Heart left ventricle (tissue), 16 donors: ENCODE measurements at regions not wholly inside any gene's neighbourhood (a gene's known extent, or its start where the extent isn't known, plus 50 kb on each side); places are given as distances from the start of the nearest gene placed in this dataset.

Source experiments
- ATAC-seq, 4 donors: fragments of 200-7000 bp; cut with Tn5 transposase; one replicate each; pipeline ENCODE4 v1.9.1; 2020 to 2022; ENCODE audit warnings: moderate library complexity in 4 of 4, mild to moderate bottlenecking in 3 of 4, moderate number of reproducible peaks in 1 of 4
- DNase-seq, 5 donors: peaks; one replicate each; pipeline ENCODE4 v3.0.0-alpha.2; 2020
- H3K27ac ChIP-seq, 12 donors: fragments of 200-600 bp; sonication (generic) in 4 of 12; one replicate each; pipeline versions ENCODE4 v1.5.0 to v1.8.0; 2016 to 2022; ENCODE audit warnings: mild to moderate bottlenecking in 2 of 12
- H3K27me3 ChIP-seq, 9 donors: fragments of 200-600 bp; sonication (generic) in 2 of 9; one replicate each; pipeline versions ENCODE4 v1.5.1 to v1.8.0; 2016 to 2022; ENCODE audit warnings: mild to moderate bottlenecking in 3 of 9
- H3K36me3 ChIP-seq, 9 donors: fragments of 200-600 bp; sonication (generic) in 2 of 9; one replicate each; pipeline versions ENCODE4 v1.5.0 to v1.8.0; 2018 to 2022; ENCODE audit warnings: mild to moderate bottlenecking in 2 of 9
- H3K4me1 ChIP-seq, 12 donors: fragments of 200-600 bp; sonication (generic) in 4 of 12; one replicate each; pipeline versions ENCODE4 v1.5.0 to v1.8.0; 2016 to 2022; ENCODE audit warnings: mild to moderate bottlenecking in 3 of 12
- H3K4me3 ChIP-seq, 12 donors: fragments of 200-600 bp; sonication (generic) in 4 of 12; one replicate each; pipeline versions ENCODE4 v1.5.0 to v1.8.0; 2017 to 2022; ENCODE audit warnings: mild to moderate bottlenecking in 9 of 12, moderate library complexity in 4 of 12
- H3K9me3 ChIP-seq, 12 donors: fragments of 200-600 bp; sonication (generic) in 4 of 12; one replicate each; pipeline versions ENCODE4 v1.5.0 to v1.8.0; 2016 to 2022; ENCODE audit warnings: mild to moderate bottlenecking in 1 of 12
- POLR2A ChIP-seq, 2 donors: fragments of 450-650 bp; IDR thresholded peaks; one replicate each; pipeline ENCODE4 v1.6.1; 2017; ENCODE audit warnings: antibody characterized with exemption in 2 of 2, mild to moderate bottlenecking in 2 of 2, moderate library complexity in 2 of 2
- WGBS, 4 donors: extraction: QIAGEN DNeasy Blood & Tissue Kit in 2 of 4; methylation state at CpG; one replicate each; pipeline versions ENCODE4 v1.1.5 to v1.1.7; 2013 to 2018; 5-methylcytosine and 5-hydroxymethylcytosine counted together
- intact Hi-C, 10 donors: fragments of 100-400 bp; cut with DNase I; formaldehyde crosslinking; loops; one replicate each; pipeline versions ENCODE4 v1.11.1 to v1.14.2; 2022
- TF ChIP-seq, protein P1 (sequence below), 12 donors: fragments of 200-600 bp; sonication (generic) in 4 of 12; IDR thresholded peaks; one replicate each; pipeline versions ENCODE4 v1.5.0 to v1.8.0; 2018 to 2022; ENCODE audit warnings: antibody characterized with exemption in 12 of 12, mild to moderate bottlenecking in 5 of 12
- donor health status: ischemic (EF 13 %, LVEDD 7.1; RV severe dilation, severe dysfunction).
- donor health status: healthy with polysubstance abuse.
- donor health status: DM: no; HTN: yes; CAD: no.
- donor health status: DM: no; HTN: no; CAD: no.
- donor health status: ischemic (EF 25% LVEDD 6.9; RV normal size, moderate dysfunction).
- donor health status: ischemic (EF 25% LVEDD 5.7; RV mildly dilated, moderate dysfunction).
- donor health status: healthy.
- donor health status: DM: yes; HTN: yes; CAD: no.
- donor health status: ischemic (EF 35%, LVEDD 5.7; RV mildly dilated, moderate dysfunction).
- donor health status: nonischemic (EF 11% LVEDD 7.7; RV severe dilation, severe dysfunction).
- donor health status: DM: yes; HTN: yes; CAD: no.
- donor health status: PGD.
- donor health status: ischemic (EF 29% LVEDD 5.4; RV normal size, mild dysfunction).
- donor health status: nonischemic (EF 23%, LVEDD 6.1; RV moderate dilation, normal function).

GRCh38 chr13:29922896-29923295, 72.5 kb upstream of the UBL3 start:
- DNase-seq (no peak), ATAC-seq (no peak)
- no peaks in the 10 kb centered on the region for H3K36me3 ChIP-seq
- no peaks in the 10 kb centered on the region for H3K27me3 ChIP-seq
- H3K4me3 ChIP-seq, result no peak overlapping the region
- TF ChIP-seq, protein P1, sequence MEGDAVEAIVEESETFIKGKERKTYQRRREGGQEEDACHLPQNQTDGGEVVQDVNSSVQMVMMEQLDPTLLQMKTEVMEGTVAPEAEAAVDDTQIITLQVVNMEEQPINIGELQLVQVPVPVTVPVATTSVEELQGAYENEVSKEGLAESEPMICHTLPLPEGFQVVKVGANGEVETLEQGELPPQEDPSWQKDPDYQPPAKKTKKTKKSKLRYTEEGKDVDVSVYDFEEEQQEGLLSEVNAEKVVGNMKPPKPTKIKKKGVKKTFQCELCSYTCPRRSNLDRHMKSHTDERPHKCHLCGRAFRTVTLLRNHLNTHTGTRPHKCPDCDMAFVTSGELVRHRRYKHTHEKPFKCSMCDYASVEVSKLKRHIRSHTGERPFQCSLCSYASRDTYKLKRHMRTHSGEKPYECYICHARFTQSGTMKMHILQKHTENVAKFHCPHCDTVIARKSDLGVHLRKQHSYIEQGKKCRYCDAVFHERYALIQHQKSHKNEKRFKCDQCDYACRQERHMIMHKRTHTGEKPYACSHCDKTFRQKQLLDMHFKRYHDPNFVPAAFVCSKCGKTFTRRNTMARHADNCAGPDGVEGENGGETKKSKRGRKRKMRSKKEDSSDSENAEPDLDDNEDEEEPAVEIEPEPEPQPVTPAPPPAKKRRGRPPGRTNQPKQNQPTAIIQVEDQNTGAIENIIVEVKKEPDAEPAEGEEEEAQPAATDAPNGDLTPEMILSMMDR (IDR thresholded peaks at IDR 0.05), result no peak
- TF ChIP-seq POLR2A (IDR thresholded peaks at IDR 0.05), result no peak
- 78 to 93% (median 90%) methylated on average over 3 of the region's 3 CpGs for WGBS, 4 donors
- H3K9me3 ChIP-seq, result no peaks in the 10 kb centered on the region
- peaks cover 0 to 35% (median 26%) of the 10 kb centered on the region in 12 donors for H3K4me1 ChIP-seq
- H3K27ac ChIP-seq, result peak overlapping the region in 5 of 12 donors; percentile 32 to 81 (median 43)
- intact Hi-C loops, result loop anchor here in 7 of 10 donors (5.0 to 10.0 kb wide), 7 partner anchors 68 to 418 kb away; partner anchors contain the start of gene UBL3 (in 3 of the 7)

GRCh38 chr13:29922281-29922821, 71.9 kb upstream of the UBL3 start:
- Histone ChIP-seq H3K36me3 (no peaks in the 10 kb centered on the region), H3K4me1 (peaks cover 0 to 35% (median 26%) of the 10 kb centered on the region in 12 donors), H3K27me3 (no peaks in the 10 kb centered on the region), H3K9me3 (no peaks in the 10 kb centered on the region), H3K27ac (no peak overlapping the region), H3K4me3 (no peak overlapping the region)
- TF ChIP-seq POLR2A (IDR thresholded peaks at IDR 0.05), result no peak
- TF ChIP-seq, protein P1 (IDR thresholded peaks at IDR 0.05), result no peak
- ATAC-seq (no peak), DNase-seq (no peak)
- 72 to 83% (median 79%) methylated on average over 7 of the region's 7 CpGs for whole genome bisulfite sequencing, 4 donors
- intact Hi-C loops, result loop anchor here in 7 of 10 donors (5.0 to 10.0 kb wide), 7 partner anchors 68 to 418 kb away; partner anchors contain the start of gene UBL3 (in 3 of the 7)

DNA sequence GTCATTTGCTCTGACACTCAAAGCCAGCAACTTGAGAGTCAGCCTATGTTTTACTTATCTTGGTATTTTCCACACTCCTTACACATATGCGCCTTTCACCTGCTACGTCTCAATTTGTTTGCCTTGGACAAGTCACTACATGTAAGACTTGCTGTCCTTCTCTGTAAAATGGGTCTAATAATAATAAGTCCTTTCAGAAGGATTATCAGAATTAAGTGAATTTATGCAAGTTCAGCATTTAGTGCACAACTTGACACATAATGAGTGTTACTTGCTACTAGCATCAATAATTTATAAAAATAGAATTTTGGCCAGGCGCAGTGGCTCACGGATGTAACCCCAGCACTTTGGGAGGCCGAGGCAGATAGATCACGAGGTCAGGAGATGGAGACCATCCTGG, 71.1 kb upstream of the UBL3 start:
- no peak overlapping the region for H3K4me3 ChIP-seq
- H3K27ac ChIP-seq, result no peak overlapping the region
- intact Hi-C loops, result loop anchor here in 7 of 10 donors (5.0 to 10.0 kb wide), 7 partner anchors 67 to 417 kb away; partner anchors contain the start of gene UBL3 (in 3 of the 7)
- TF ChIP-seq POLR2A (IDR thresholded peaks at IDR 0.05), result no peak
- TF ChIP-seq, protein P1 (IDR thresholded peaks at IDR 0.05), result no peak
- DNase-seq, result no peak
- no peaks in the 10 kb centered on the region for H3K27me3 ChIP-seq
- WGBS, 4 donors, result 94 to 97% (median 96%) methylated on average over 6 of the region's 6 CpGs
- H3K9me3 ChIP-seq, result no peaks in the 10 kb centered on the region
- no peaks in the 10 kb centered on the region for H3K36me3 ChIP-seq
- no peak for ATAC-seq
- H3K4me1 ChIP-seq, result peaks cover 0 to 35% (median 26%) of the 10 kb centered on the region in 12 donors

- Histone ChIP-seq H3K27me3 (no peaks in the 10 kb centered on the region), H3K27ac (no peak overlapping the region), H3K9me3 (no peaks in the 10 kb centered on the region), H3K4me3 (no peak overlapping the region), H3K4me1 (peaks cover 0 to 27% (median 18%) of the 10 kb centered on the region in 12 donors), H3K36me3 (no peaks in the 10 kb centered on the region)
- 71 to 73% (median 72%) methylated on average over 5 of the region's 5 CpGs for WGBS, 4 donors
- no peak for ATAC-seq
- TF ChIP-seq, protein P1 (IDR thresholded peaks at IDR 0.05), result no peak
- no peak for TF ChIP-seq POLR2A (IDR thresholded peaks at IDR 0.05)
- DNase-seq, result no peak
- intact Hi-C loops, result loop anchor here in 7 of 10 donors (5.0 to 10.0 kb wide), 7 partner anchors 65 to 415 kb away; partner anchors contain the start of gene UBL3 (in 3 of the 7)
Measured at GRCh38 chr13:29920025-29920643, 69.7 kb upstream of the UBL3 start.
